ENCODE measurements at regions not wholly inside any gene's neighbourhood (a gene's known extent, or its start where the extent isn't known, plus 50 kb on each side); places are given as distances from the start of the nearest gene placed in this dataset.
"Not testable (repeated sequence)": the region's sequence is repeated elsewhere in the genome, so short reads cannot be mapped to it uniquely, and the experiment has no call there.

- TF ChIP-seq CTCF (IDR thresholded peaks at IDR 0.05): no peak
- no peak for TF ChIP-seq ZFX (IDR thresholded peaks at IDR 0.05; ENCODE audit: borderline replicate concordance)
- H3K27ac ChIP-seq: no peak overlapping the region
These were observed 239.6 kb downstream of the SKIDA1 start for GRCh38 chr10:21285742-21286331.

GRCh38 chr10:21285207-21285606 is 240.3 kb downstream of the SKIDA1 start:
- no peak for TF ChIP-seq CTCF (IDR thresholded peaks at IDR 0.05)
- no peak overlapping the region for H3K27ac ChIP-seq

GRCh38 chr10:21284301-21284700 is 241.2 kb downstream of the SKIDA1 start:
- no peak overlapping the region for H3K27ac ChIP-seq
- TF ChIP-seq ZFX (IDR thresholded peaks at IDR 0.05; ENCODE audit: borderline replicate concordance): no peak
- no peak for TF ChIP-seq CTCF (IDR thresholded peaks at IDR 0.05)

GRCh38 chr10:21283053-21283452 is 242.4 kb downstream of the SKIDA1 start:
- H3K27ac ChIP-seq: not testable (repeated sequence)

GRCh38 chr10:21281765-21282484 is 243.6 kb downstream of the SKIDA1 start:
- TF ChIP-seq ZFX (IDR thresholded peaks at IDR 0.05; ENCODE audit: borderline replicate concordance) (no peak), CTCF (IDR thresholded peaks at IDR 0.05) (no peak)
- no peak overlapping the region for H3K27ac ChIP-seq

GRCh38 chr10:21280971-21281572 is 244.4 kb downstream of the SKIDA1 start:
- TF ChIP-seq CTCF (IDR thresholded peaks at IDR 0.05) (no peak), ZFX (IDR thresholded peaks at IDR 0.05; ENCODE audit: borderline replicate concordance) (no peak)
- no peak overlapping the region for H3K27ac ChIP-seq

GRCh38 chr10:21280037-21280436 is 245.4 kb downstream of the SKIDA1 start:
- no peak overlapping the region for H3K27ac ChIP-seq
- TF ChIP-seq ZFX (IDR thresholded peaks at IDR 0.05; ENCODE audit: borderline replicate concordance) (no peak), CTCF (IDR thresholded peaks at IDR 0.05) (no peak)
